ENCODE measurements at regions not wholly inside any gene's neighbourhood (a gene's known extent, or its start where the extent isn't known, plus 50 kb on each side); places are given as distances from the start of the nearest gene placed in this dataset.
"Not testable (repeated sequence)": the region's sequence is repeated elsewhere in the genome, so short reads cannot be mapped to it uniquely, and the experiment has no call there.

GRCh38 chr6:115835314-115835713, 225.4 kb downstream of the FRK start (continued):
- no peak for TF ChIP-seq USF2 (CRISPR knock-in tag; IDR thresholded peaks at IDR 0.05)
- no peak for TF ChIP-seq ATF2 (CRISPR knock-in tag; IDR thresholded peaks at IDR 0.05; ENCODE audit: borderline replicate concordance, low read depth)
- no peak for TF ChIP-seq FOXJ3 (CRISPR knock-in tag; IDR thresholded peaks at IDR 0.05; ENCODE audit: borderline replicate concordance)
- TF ChIP-seq ESRRA (CRISPR knock-in tag; IDR thresholded peaks at IDR 0.05; ENCODE audit: borderline replicate concordance): no peak
- no peak for TF ChIP-seq ATF6 (CRISPR knock-in tag; IDR thresholded peaks at IDR 0.05)

GRCh38 chr6:115834542-115834941, 226.1 kb downstream of the FRK start:
- peaks cover 10% of the 10 kb centered on the region for H3K36me3 Mint-ChIP-seq
- DNase-seq (ENCODE audit: low spot score); H3K27ac Mint-ChIP-seq; CTCF ChIA-PET; ATAC-seq; POLR2A ChIA-PET; H3K4me3 Mint-ChIP-seq; H3K27me3 Mint-ChIP-seq (ENCODE audit: low read depth); H3K4me1 Mint-ChIP-seq: not testable (repeated sequence)
- peaks cover 17% of the 10 kb centered on the region for H3K9me3 Mint-ChIP-seq

GRCh38 chr6:115832786-115833185, 227.9 kb downstream of the FRK start:
- ATAC-seq (no peak), DNase-seq (ENCODE audit: low spot score) (no peak)
- H3K4me1 Mint-ChIP-seq: peaks cover 8% of the 10 kb centered on the region
- no peaks in the 10 kb centered on the region for H3K27me3 Mint-ChIP-seq (ENCODE audit: low read depth)
- POLR2A ChIA-PET: no interaction called here
- H3K36me3 Mint-ChIP-seq: peaks cover 10% of the 10 kb centered on the region
- no peak overlapping the region for H3K4me3 Mint-ChIP-seq
- CTCF ChIA-PET: no interaction called here
- no peak overlapping the region for H3K27ac Mint-ChIP-seq
- peaks cover 17% of the 10 kb centered on the region for H3K9me3 Mint-ChIP-seq
- TF ChIP-seq NFE2L1 (CRISPR knock-in tag; IDR thresholded peaks at IDR 0.05): no peak
- TF ChIP-seq ZNF263 (CRISPR knock-in tag; IDR thresholded peaks at IDR 0.05; ENCODE audit: low read depth): no peak
- TF ChIP-seq MLX (CRISPR knock-in tag; IDR thresholded peaks at IDR 0.05): no peak

GRCh38 chr6:115832186-115832585, 228.5 kb downstream of the FRK start:
- ChIA-PET CTCF (no interaction called here), POLR2A (no interaction called here)
- no peak overlapping the region for H3K4me3 Mint-ChIP-seq
- H3K36me3 Mint-ChIP-seq: peaks cover 10% of the 10 kb centered on the region
- peaks cover 14% of the 10 kb centered on the region for H3K9me3 Mint-ChIP-seq
- no peak overlapping the region for H3K27ac Mint-ChIP-seq
- H3K4me1 Mint-ChIP-seq: peaks cover 8% of the 10 kb centered on the region
- H3K27me3 Mint-ChIP-seq (ENCODE audit: low read depth): no peaks in the 10 kb centered on the region
- ATAC-seq (no peak), DNase-seq (ENCODE audit: low spot score) (no peak)
- TF ChIP-seq E2F4 (CRISPR knock-in tag; IDR thresholded peaks at IDR 0.05; ENCODE audit: borderline replicate concordance, low read depth) (no peak), ZNF121 (CRISPR knock-in tag; IDR thresholded peaks at IDR 0.05) (no peak), NFE2L1 (CRISPR knock-in tag; IDR thresholded peaks at IDR 0.05) (no peak), ETV6 (CRISPR knock-in tag; IDR thresholded peaks at IDR 0.05) (no peak), PRRX2 (CRISPR knock-in tag; IDR thresholded peaks at IDR 0.05) (no peak), ZNF512 (CRISPR knock-in tag; IDR thresholded peaks at IDR 0.05; ENCODE audit: borderline replicate concordance) (no peak), PRDM15 (CRISPR knock-in tag; IDR thresholded peaks at IDR 0.05) (no peak), FOXJ3 (CRISPR knock-in tag; IDR thresholded peaks at IDR 0.05; ENCODE audit: borderline replicate concordance) (no peak), ZNF281 (CRISPR knock-in tag; IDR thresholded peaks at IDR 0.05) (no peak)
